Trophoblast cell (in vitro differentiated cells and primary cell): ENCODE measurements at regions not wholly inside any gene's neighbourhood (a gene's known extent, or its start where the extent isn't known, plus 50 kb on each side); places are given as distances from the start of the nearest gene placed in this dataset.

Experiments
- DNase-seq, 2 donors: peaks; one replicate each; pipeline ENCODE4 v3.0.0-alpha.2; 2016
- H2AFZ ChIP-seq: 2 replicates; pipeline ENCODE4 v1.6.1; 2013; ENCODE audit warnings: low read length, moderate library complexity, mild to moderate bottlenecking; ENCODE audit not compliant: insufficient read depth, poor library complexity
- H2AK5ac ChIP-seq: 2 replicates; pipeline ENCODE4 v1.6.1; 2013; ENCODE audit warnings: mild to moderate bottlenecking, low read length
- H2BK120ac ChIP-seq: 2 replicates; pipeline ENCODE4 v1.6.1; 2013; ENCODE audit warnings: low read length, mild to moderate bottlenecking, moderate library complexity; ENCODE audit not compliant: insufficient read depth, poor library complexity
- H2BK12ac ChIP-seq: 2 replicates; pipeline ENCODE4 v1.6.1; 2013; ENCODE audit warnings: mild to moderate bottlenecking, low read length, moderate library complexity
- H2BK5ac ChIP-seq: 2 replicates; pipeline ENCODE4 v1.6.1; 2013; ENCODE audit warnings: low read length, low read depth, moderate library complexity, mild to moderate bottlenecking; ENCODE audit not compliant: poor library complexity
- H3K14ac ChIP-seq: 2 replicates; pipeline ENCODE4 v1.6.1; 2013; ENCODE audit warnings: mild to moderate bottlenecking, low read length
- H3K18ac ChIP-seq: 2 replicates; pipeline ENCODE4 v1.6.1; 2013; ENCODE audit warnings: mild to moderate bottlenecking, low read length
- H3K23ac ChIP-seq: 2 replicates; pipeline ENCODE4 v1.6.1; 2013; ENCODE audit warnings: low read length
- H3K27ac ChIP-seq: 2 replicates; pipeline ENCODE4 v1.5.1; 2013; ENCODE audit warnings: low read depth, mild to moderate bottlenecking, inconsistent platforms, low read length, moderate library complexity
- H3K27me3 ChIP-seq: 2 replicates; pipeline ENCODE4 v1.6.1; 2013; ENCODE audit warnings: inconsistent platforms, mild to moderate bottlenecking, low read length, moderate library complexity; ENCODE audit not compliant: insufficient read depth
- H3K36me3 ChIP-seq, 2 experiments: 1 replicate in 1 of 2; 2 replicates in 1 of 2; pipeline ENCODE4 v1.6.1; 2013; ENCODE audit warnings: low read length in 2 of 2, mild to moderate bottlenecking in 2 of 2, moderate library complexity in 1 of 2; ENCODE audit not compliant: insufficient read depth in 2 of 2, control insufficient read depth in 1 of 2
- H3K4ac ChIP-seq: 2 replicates; pipeline ENCODE4 v1.6.1; 2013; ENCODE audit warnings: low read depth, mild to moderate bottlenecking, low read length, moderate library complexity
- H3K4me1 ChIP-seq, 2 experiments: 1 replicate in 1 of 2; 2 replicates in 1 of 2; pipeline ENCODE4 v1.6.1; 2013; ENCODE audit warnings: low read length in 2 of 2, mild to moderate bottlenecking in 2 of 2, moderate library complexity in 1 of 2; ENCODE audit not compliant: insufficient read depth in 2 of 2, control insufficient read depth in 1 of 2
- H3K4me2 ChIP-seq: 2 replicates; pipeline ENCODE4 v1.6.1; 2013; ENCODE audit warnings: inconsistent platforms, mild to moderate bottlenecking, low read length, moderate library complexity
- H3K4me3 ChIP-seq: 2 replicates; pipeline ENCODE4 v1.5.1; 2013; ENCODE audit warnings: mild to moderate bottlenecking, low read depth, low read length, inconsistent platforms
- H3K79me1 ChIP-seq: one replicate; pipeline ENCODE4 v1.6.1; 2013; ENCODE audit warnings: low read length
- H3K79me2 ChIP-seq: 2 replicates; pipeline ENCODE4 v1.6.1; 2013; ENCODE audit warnings: low read length, mild to moderate bottlenecking; ENCODE audit not compliant: control insufficient read depth, insufficient read depth, poor library complexity
- H3K9ac ChIP-seq: 2 replicates; pipeline ENCODE4 v1.6.1; 2013; ENCODE audit warnings: mild to moderate bottlenecking, low read length
- H3K9me3 ChIP-seq: 2 replicates; pipeline ENCODE4 v1.6.1; 2013; ENCODE audit warnings: low read depth, mild to moderate bottlenecking, control low read depth, inconsistent platforms, low read length; ENCODE audit not compliant: insufficient read depth
- H4K12ac ChIP-seq: 2 replicates; pipeline ENCODE4 v1.6.1; 2013; ENCODE audit warnings: low read depth, mild to moderate bottlenecking, low read length, moderate library complexity
- H4K8ac ChIP-seq: 2 replicates; pipeline ENCODE4 v1.6.1; 2013; ENCODE audit warnings: low read depth, mild to moderate bottlenecking, low read length, moderate library complexity
- H4K91ac ChIP-seq: one replicate; pipeline ENCODE4 v1.6.1; 2013; ENCODE audit warnings: low read depth, mild to moderate bottlenecking, low read length, moderate library complexity
- WGBS: extraction: QIAGEN DNeasy Blood & Tissue Kit; methylation state at CpG from one replicate; pipeline ENCODE4 v1.1.7; 2013; ENCODE audit warnings: missing lambda C conversion rate; ENCODE audit not compliant: insufficient read length, insufficient coverage; ENCODE audit errors: extremely low coverage; 5-methylcytosine and 5-hydroxymethylcytosine counted together

DNA sequence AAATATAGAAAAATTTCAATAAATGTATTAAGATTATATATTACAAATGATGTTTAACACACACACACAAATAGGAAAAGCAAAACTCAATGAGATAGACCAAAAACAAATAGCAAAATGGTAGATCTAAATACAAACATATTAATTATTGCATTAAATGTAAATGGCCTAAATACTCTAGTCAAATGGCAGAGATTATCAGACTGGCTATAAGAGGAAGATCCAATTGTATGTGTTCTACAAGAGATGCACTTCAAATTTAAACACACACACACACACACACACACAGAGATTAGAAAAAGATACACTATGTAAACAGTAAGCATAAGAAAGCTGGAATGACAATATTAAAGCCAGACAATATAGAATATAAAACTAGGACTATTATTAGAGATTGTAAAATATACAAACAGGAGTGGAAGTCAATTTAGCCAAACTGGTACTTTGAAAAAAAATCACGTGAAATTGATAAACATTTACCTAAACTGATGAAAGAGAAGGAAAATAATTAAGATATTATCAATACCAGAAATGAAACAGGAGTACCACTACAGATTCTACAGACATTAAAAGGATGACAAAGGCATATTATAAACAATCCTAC, 150.5 kb downstream of the TBXT start:
- Histone ChIP-seq H3K36me3 (no peaks in the 10 kb centered on the region), H3K79me1 (no peaks in the 10 kb centered on the region), H2BK12ac (no peak overlapping the region), H2BK5ac (no peak overlapping the region), H3K4me1 (no peaks in the 10 kb centered on the region), H4K12ac (no peak overlapping the region), H2AK5ac (no peak overlapping the region), H3K4ac (no peak overlapping the region), H3K27me3 (no peaks in the 10 kb centered on the region), H2AFZ (no peak overlapping the region), H3K4me2 (no peak overlapping the region), H3K79me2 (no peaks in the 10 kb centered on the region), H4K8ac (no peak overlapping the region), H2BK120ac (no peak overlapping the region), H4K91ac (no peak overlapping the region), H3K18ac (no peak overlapping the region), H3K4me3 (no peak overlapping the region), H3K9ac (no peak overlapping the region), H3K9me3 (peaks cover 5% of the 10 kb centered on the region), H3K14ac (no peak overlapping the region), H3K23ac (no peak overlapping the region), H3K27ac (no peak overlapping the region)
- DNase-seq: no peak
- no CpG with 5 or more reads among the region's 1 CpG for WGBS

DNA sequence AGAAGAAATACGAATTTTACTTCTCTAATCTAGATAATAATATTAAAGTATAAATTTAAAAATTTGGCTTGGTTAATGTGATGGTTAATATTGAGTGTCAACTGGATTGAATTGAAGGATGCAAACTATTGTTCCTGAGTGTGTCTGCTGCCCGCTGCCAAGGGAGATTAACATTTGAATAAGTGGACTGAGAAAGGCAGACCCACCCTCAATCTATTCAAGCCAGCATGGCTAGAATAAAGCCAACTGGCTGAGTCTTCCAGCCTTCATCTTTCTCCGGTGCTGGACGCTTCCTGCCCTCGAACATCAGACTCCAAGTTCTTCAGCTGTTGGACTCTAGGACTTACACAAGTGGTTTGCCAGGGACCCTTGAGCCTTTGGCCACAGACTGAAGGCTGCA, 152.7 kb downstream of the TBXT start:
- Histone ChIP-seq H3K27ac (no peak overlapping the region), H3K79me1 (no peaks in the 10 kb centered on the region), H3K27me3 (peaks cover 3% of the 10 kb centered on the region), H2BK5ac (no peak overlapping the region), H3K36me3 (no peaks in the 10 kb centered on the region), H2BK12ac (no peak overlapping the region), H3K4me2 (no peak overlapping the region), H4K8ac (no peak overlapping the region), H3K23ac (no peak overlapping the region), H2AFZ (no peak overlapping the region), H3K4me3 (no peak overlapping the region), H3K4me1 (no peaks in the 10 kb centered on the region), H3K79me2 (no peaks in the 10 kb centered on the region), H3K18ac (no peak overlapping the region), H3K9me3 (peaks cover 1% of the 10 kb centered on the region), H3K14ac (no peak overlapping the region), H4K91ac (no peak overlapping the region), H3K9ac (no peak overlapping the region), H3K4ac (no peak overlapping the region), H2BK120ac (no peak overlapping the region), H4K12ac (no peak overlapping the region), H2AK5ac (no peak overlapping the region)
- DNase-seq: no peak
- no CpG with 5 or more reads among the region's 5 CpGs for WGBS

DNA sequence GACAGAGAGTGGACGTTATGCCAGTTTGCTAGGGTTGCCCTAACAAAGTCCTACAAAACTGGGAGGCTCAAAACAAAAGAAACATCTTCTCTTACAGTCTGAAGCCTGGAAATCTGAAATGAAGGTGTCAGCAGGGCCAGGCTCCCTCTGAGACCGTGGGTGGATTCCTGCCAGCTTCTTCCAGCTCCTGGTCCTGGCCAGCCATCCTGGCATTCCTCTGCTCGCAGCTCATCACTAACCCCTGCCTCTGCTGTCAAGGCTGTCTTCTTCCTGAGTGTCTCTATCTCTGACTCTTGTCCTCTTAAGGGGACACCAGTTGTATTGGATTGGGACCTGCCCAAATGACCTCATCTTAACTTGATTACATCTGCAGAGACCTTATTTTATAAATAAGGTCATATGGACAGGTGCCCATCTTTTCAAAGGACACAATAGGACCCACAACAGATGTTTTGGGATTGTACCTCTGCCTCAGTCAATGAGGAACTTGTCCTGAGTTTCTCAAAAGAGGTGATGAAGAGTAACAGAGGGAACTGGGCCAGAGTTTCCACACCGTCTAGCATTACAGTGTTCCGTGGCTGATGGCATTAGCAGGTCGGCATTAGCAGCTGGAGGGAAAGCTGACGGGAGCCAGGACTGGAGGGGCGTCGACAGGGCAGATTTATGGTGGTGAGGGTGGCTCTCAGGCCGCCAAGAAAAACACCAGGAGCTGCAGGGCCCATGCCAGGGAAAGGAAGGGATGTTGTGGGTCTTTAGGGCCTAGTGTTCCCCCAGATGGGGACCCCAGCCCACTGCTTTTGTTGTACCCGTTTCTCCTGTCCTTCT, 157.3 kb downstream of the TBXT start:
- no peak overlapping the region for H3K14ac ChIP-seq
- no peak overlapping the region for H3K4ac ChIP-seq
- no peak overlapping the region for H2BK5ac ChIP-seq
- H2AFZ ChIP-seq: no peak overlapping the region
- no peak for DNase-seq
- no peak overlapping the region for H2BK12ac ChIP-seq
- H4K12ac ChIP-seq: no peak overlapping the region
- H2BK120ac ChIP-seq: no peak overlapping the region
- no peaks in the 10 kb centered on the region for H3K36me3 ChIP-seq
- no peak overlapping the region for H3K9ac ChIP-seq
- H3K4me1 ChIP-seq: peaks cover 3 to 5% of the 10 kb centered on the region in 2 experiments
- no peak overlapping the region for H4K91ac ChIP-seq
- H3K79me2 ChIP-seq: no peaks in the 10 kb centered on the region
- H3K27me3 ChIP-seq: peaks cover 38% of the 10 kb centered on the region
- no peak overlapping the region for H3K27ac ChIP-seq
- H2AK5ac ChIP-seq: no peak overlapping the region
- H3K4me2 ChIP-seq: no peak overlapping the region
- WGBS: no CpG with 5 or more reads among the region's 11 CpGs
- H3K9me3 ChIP-seq: peaks cover 4% of the 10 kb centered on the region
- H3K79me1 ChIP-seq: no peaks in the 10 kb centered on the region
- H3K23ac ChIP-seq: no peak overlapping the region
- H4K8ac ChIP-seq: no peak overlapping the region
- no peak overlapping the region for H3K18ac ChIP-seq
- no peak overlapping the region for H3K4me3 ChIP-seq

- Histone ChIP-seq H4K8ac (no peak overlapping the region), H3K9me3 (peaks cover 10% of the 10 kb centered on the region), H3K27me3 (peaks cover 40% of the 10 kb centered on the region), H3K4me3 (no peak overlapping the region), H2AFZ (no peak overlapping the region), H2BK5ac (no peak overlapping the region), H4K12ac (no peak overlapping the region), H3K14ac (no peak overlapping the region), H3K4me1 (peaks cover 3 to 5% of the 10 kb centered on the region in 2 experiments), H3K9ac (no peak overlapping the region), H2BK12ac (no peak overlapping the region), H3K23ac (no peak overlapping the region), H3K27ac (no peak overlapping the region), H2AK5ac (no peak overlapping the region), H3K79me1 (no peaks in the 10 kb centered on the region), H3K4me2 (no peak overlapping the region), H3K36me3 (no peaks in the 10 kb centered on the region), H3K4ac (no peak overlapping the region), H3K18ac (no peak overlapping the region), H3K79me2 (no peaks in the 10 kb centered on the region), H4K91ac (no peak overlapping the region), H2BK120ac (no peak overlapping the region)
- no peak for DNase-seq
- WGBS: no CpG with 5 or more reads among the region's 8 CpGs
These were observed 158.1 kb downstream of the TBXT start for GRCh38 chr6:166009385-166010031.
